ENCODE measurements at regions not wholly inside any gene's neighbourhood (a gene's known extent, or its start where the extent isn't known, plus 50 kb on each side); places are given as distances from the start of the nearest gene placed in this dataset.

DNA sequence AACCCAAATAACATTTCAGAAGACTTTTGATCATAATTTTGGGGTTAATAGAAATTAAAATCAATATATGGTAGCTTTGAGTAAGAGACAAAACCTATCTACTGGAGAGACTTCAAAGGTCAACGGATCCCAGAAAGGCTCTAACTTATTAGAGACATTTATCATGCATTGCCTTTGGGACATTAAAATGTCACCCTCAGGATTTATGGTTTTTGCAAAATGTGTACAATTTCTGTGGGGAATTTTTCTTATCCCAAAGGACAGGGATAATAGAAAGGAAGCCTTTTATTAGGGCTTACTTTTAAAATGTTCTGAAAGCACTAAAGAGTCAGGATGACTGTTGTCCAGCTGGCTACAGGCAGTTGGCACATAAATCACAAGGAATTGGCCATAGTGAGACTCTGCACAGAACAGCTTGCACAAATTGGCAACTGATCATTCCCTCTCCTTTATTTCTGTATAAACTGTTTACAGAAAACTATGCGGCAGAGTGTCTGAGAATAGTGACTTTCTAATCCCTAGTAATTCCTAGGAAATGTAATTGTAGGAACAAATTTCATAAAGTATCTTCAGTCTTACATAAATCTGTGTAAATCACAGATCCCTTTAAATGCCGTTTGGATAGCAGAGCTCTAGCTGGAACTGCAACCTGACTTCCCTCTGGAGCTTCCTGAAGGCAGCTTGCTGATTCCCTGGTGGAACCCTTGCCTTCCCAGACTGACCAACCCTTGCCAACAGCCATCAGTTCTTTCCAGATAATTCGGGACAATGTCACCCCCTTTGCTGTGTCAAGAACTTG, 201.1 kb upstream of the PREP start:
- H3K27ac ChIP-seq (ENCODE audit: low read depth, low read length): no peak overlapping the region
- WGBS, 3 donors: 41 to 48% (median 44%) methylated on average over 4 of the region's 4 CpGs

DNA sequence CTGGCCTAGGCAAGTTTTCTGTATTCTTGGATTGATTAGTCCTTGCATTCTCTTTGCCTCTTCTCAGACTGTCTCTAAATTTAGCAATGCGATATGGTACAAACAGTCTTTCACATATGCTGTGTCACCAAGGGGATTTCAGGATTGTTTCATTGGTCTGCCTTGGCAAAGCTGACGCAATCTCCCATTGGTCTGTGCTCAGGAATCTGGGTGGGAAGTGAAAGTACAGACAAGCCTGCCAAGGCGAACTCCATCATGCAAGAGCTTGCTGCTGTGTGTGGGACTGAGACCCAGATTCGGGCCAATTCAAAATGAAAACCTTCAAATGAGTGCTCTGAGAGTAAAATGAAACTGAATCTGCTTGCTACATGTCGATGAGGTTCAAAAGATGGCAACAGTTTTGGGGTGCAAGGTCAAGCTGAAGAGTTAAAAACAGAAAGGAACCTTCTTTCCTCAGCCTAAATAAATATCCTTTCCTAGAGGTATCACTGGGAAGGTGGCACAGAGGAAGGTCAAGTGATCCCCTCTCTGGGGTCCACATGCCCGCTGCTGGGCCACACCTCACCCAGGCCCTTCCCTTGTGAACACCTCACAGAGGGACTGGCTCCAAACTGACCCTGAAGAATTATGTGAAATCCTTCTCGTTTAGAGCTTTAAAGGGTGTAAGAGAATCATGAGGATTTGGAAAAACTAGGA, 198.8 kb upstream of the PREP start:
- WGBS, 3 donors: 51 to 78% (median 54%) methylated on average over 7 of the region's 7 CpGs
- H3K27ac ChIP-seq (ENCODE audit: low read depth, low read length): no peak overlapping the region

DNA sequence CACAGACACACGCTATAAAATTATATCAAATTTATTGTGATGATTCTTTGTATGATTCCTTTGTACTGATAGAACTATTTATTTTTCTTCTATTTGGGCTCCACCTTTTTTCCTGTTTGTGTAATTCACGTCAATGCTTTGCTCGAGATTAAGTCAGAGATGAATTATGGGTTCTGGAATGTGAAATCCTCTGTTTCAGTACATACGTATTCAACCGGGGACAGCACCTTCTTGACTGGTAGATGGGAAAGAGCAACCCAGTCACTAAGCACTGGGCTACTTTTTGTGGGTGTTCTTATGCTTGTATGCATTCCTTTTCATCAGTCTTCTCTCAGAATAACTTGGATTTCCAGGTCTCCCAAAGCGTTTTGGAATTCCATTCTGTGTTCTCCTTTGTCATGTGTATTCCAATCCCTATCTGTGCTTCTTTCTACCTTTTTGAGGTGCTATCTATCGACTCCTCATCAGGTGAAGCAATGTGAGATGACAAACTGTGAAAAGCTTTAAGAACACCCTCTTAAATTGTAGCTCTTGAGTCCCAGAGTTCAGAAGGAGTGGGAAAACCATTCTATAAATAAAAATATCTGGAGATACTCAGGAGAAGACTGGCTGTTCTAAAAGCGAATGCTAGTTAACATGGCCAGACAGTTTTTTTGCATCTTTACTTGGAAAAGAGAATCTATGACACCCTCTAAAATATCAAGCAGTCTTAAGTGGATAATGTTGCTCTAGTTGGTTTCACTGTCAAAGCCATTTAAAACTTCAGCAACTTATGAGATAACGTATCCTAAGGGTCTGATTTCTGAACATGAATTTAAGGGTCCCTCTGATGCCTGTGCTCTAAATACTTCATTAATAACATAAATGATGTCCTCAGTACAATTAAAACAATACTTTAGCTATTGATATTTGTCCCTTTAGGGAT, 197.7 kb upstream of the PREP start:
- no peak overlapping the region for H3K27ac ChIP-seq (ENCODE audit: low read depth, low read length)
- WGBS, 3 donors: 53 to 84% (median 76%) methylated on average over 9 of the region's 9 CpGs

DNA sequence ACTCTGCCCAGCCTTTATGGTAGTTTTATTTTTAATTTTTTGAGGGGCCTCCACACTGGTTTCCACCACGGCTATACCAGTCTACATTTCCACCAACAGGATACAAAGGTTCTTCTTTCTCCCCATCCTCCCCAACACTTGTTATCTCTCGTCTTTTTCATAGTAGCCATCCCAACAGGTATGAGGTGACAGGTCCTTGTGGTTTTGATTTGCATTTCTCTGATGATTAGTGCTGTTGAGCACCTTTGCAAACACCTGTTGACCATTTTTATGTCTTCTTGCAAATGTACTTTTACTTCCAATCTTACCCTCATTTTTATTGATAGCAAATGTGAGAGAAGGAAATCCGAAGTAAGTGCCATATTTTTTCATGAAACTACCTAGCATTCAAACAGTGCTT, 195.4 kb upstream of the PREP start:
- 75 to 79% (median 76%) methylated on average over 3 of the region's 3 CpGs for WGBS, 3 donors
- no peak overlapping the region for H3K27ac ChIP-seq (ENCODE audit: low read depth, low read length)

DNA sequence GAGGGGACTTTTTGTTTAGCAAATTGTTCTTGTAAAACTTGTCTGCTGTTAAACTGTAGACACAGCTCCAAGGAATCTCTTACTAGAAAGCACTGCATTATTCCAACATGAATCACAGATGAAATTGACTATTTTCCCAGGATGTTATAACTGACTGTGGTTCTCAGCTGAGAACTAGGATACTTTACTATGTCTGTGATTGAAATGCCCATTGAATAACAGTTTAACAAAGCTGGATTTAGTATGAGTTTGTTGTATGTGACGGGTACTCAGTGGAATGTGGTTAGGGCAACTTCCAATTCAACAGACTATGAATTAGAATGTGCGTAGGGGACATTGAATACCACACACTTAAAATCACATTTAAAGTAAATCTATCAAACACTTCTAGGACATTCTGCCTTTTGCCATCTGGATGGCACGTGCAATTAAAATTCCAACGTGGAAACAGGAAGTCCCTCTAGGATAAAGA, 193.4 kb upstream of the PREP start:
- 22 to 56% (median 52%) methylated on average over 4 of the region's 4 CpGs for WGBS, 3 donors
- H3K27ac ChIP-seq (ENCODE audit: low read depth, low read length): no peak overlapping the region

DNA sequence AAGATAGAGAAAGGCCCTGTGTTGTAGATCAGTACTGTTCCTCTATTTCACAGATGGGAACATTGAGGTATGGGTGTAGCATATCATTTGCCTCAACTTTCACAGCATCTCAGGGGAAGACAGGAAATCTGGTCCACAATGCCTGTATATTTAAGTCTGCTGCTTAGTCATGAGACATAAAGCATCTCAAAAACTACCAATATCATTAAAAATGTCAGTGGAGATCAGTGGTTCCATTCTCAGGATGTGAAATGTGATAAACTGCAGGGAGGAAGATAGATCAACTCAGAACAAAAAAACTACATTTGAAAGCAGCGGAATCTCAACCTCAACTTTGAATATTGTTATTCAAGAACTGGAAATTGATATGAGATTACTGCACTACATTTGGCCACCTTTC, 192.9 kb upstream of the PREP start:
- 78 to 92% (median 87%) methylated on average over 1 of the region's 1 CpG for WGBS, 3 donors
- H3K27ac ChIP-seq (ENCODE audit: low read depth, low read length): no peak overlapping the region

DNA sequence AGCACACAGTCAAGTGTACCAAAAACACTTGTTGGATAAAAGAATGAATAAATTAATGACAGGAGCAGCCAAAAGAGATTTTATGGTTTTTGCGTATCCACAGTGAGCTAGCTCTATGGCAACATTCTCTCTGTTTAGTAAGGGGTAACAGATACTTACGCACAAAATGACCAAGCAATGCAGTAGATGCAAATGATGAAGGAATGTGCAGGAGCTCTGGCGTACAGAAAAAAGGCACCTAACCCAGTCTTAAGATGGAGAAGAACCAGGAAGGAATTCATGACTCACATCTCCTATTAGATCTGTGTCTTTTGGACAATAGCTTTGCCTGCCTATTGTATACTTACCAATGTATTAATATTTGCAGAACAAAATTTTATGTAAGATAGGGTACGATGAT, 191.9 kb upstream of the PREP start:
- H3K27ac ChIP-seq (ENCODE audit: low read depth, low read length): no peak overlapping the region
- WGBS, 3 donors: 73 to 92% (median 87%) methylated on average over 4 of the region's 4 CpGs

DNA sequence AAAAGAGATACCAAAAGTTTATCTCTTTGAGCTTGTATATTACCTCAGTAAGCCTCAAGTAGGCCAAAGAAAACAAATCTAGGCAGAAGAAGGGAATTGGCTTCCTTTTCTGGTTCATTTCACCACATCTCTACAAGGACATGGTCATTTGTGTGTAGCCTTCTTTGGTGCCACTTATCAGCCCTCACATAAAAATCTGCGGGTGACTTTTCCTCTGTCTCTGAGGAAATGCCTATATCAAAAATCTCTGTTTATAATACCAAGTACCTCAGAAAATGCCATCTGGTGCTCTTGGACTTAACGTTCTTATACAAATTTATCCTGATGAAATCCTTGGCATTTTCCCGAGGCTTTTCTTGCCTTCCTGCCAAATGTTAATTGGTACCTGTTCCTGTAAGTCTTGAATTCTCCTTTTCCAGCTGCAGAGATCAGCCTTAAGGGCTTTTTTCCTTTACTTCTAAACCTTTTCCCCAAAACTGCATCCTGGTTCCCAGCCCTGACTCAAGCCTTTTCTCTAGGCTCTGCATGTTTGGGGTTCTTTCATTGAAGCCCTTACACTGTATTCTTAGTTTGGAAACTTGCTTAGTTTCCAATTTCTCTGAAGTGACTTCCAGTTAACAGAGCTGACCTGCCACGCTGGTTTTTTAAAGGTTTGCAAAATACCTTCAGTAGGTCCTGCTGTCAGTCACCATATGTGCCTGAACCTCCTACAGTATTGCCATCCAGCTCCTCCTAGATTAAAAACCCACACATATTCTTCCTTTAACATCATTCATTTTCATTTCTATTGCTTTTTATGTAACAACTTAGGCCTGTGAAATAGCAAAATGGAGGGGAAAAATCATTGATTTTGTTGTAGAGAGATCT, 191.2 kb upstream of the PREP start:
- no peak overlapping the region for H3K27ac ChIP-seq (ENCODE audit: low read depth, low read length)
- 46 to 64% (median 58%) methylated on average over 4 of the region's 4 CpGs for WGBS, 3 donors

DNA sequence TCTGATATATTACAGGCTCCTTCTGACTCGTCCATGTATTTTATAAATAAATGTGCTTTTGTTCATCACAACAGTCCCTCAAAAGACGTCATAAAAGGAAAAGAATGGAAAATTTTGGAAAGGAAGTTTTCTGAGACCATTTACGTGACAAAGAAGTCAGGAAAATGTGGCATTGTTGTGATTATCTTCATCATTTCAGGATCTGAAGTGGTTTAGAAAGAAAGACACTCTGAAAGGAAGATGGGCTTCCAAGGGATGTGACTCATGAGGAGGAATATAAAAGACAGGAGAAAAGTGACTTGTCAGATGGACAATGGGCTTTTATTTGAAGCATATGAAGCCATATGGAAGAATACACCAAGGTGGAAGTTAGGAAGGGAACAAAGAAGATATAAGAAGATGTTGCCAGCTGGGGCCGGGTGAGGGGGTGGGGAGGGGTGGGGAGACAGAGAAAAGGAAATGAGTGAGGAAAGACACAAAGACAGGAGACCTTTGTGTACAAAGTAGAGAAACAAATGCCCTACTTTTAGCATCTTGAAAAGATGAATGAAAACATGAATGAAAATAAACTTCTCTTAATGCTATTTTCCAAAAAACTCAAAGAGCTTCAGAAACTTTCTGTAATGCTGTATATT, 190.3 kb upstream of the PREP start:
- WGBS, 3 donors: 66 to 73% (median 69%) methylated on average over 4 of the region's 4 CpGs
- H3K27ac ChIP-seq (ENCODE audit: low read depth, low read length): no peak overlapping the region

DNA sequence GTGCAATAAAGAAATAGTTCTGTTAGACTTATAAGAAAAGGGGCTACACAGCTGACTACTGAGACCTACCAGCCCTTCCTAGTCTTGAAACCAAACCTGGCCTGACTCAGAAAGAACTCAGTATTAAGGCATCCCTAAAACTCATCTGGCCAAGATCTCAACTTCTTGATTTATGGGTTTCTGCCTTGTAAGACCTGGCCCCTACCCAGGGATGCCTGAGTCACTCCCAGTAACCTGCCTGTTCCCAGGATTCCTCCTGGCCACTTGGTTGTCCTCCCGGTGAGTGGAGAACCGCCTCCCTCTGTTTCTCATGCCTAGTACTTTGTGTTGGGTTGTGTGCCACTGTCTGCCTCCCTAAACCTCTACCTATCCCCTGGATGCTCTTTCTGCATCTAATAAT, 189.4 kb upstream of the PREP start:
- WGBS, 3 donors: 86 to 95% (median 93%) methylated on average over 2 of the region's 2 CpGs
- no peak overlapping the region for H3K27ac ChIP-seq (ENCODE audit: low read depth, low read length)

DNA sequence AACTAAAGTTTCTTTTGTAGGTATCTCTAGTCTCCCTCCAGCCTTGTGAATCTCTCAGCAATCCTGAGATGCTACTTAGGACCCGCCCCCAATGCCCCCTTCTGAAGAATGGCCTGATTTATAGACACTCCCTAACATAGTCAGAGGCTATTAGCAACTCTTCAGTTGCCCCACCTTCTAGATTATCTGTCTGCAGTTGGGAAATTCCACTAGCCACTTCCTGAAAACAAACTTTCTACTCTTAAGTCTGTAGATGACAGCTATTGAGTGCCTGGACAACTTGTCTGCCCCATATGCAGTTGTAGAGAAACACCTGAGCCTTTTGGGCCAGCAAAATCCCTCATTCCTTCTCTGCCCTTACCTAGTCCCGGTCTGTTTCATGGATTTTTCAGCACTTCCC, 188.2 kb upstream of the PREP start:
- no peak overlapping the region for H3K27ac ChIP-seq (ENCODE audit: low read depth, low read length)
- 74 to 93% (median 91%) methylated on average over 2 of the region's 2 CpGs for WGBS, 3 donors

DNA sequence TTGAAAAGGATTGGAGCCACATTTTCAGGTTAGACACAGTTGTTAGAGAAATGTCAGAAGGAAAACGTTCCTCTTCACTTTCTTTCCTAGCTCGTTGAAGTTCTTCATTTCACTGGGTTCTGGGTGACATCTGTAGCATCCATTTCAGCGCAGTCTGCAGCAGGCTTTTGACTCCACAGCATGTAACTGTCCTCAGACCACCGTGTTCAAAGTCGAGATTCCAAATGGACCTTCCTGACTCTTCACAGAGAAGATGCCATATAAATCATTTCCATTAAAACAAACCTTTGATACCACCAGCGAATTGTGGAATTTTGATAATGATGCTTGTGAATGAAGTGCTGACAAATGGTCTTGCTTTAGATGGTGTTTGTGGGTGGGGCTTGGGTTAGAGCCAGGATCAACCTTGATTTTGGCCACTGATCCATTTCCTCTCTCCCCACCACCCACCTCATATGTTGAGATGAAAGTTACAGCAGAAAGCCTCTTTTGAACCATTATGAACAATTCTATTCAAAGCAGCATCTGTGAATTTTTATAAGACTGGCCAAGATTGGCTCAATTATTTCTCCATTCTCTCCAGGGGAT, 185.3 kb upstream of the PREP start:
- WGBS, 3 donors: 74 to 85% (median 83%) methylated on average over 6 of the region's 6 CpGs

DNA sequence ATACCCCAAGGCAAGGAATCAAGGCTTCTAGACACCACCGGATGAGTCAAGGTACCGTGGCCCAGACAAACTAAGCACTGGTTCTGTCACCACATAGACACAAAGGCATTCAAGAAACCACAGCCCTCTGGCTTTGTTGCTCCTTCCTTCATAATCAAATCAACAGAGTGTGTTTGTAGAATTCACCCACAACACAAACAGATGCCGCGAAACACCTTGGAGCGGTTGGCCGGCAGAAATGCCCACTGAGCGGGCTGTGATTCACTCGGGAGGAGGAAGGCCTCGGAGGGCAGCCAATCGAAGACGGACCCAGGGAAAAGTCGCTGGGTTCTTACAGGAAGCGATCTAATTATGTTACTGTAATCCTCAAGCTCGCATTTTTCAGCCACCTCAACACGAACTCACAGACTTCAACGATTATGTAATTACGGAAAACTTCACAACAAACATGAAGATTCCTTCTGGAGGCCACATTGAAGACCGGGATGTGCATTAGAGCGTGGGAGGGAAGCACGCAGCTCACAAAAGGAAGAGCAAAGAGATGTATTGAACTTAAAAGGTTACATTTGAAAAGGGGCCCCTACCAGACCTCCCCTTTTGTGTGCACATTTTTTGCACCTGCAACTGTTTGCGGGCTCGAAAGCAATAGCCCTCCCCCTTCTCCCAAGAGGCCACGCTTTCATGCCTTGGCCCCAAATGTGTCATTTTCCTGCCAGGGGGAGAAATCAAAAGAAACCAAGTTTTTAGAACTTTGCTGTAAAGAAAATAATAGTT, 184.7 kb upstream of the PREP start:
- WGBS, 3 donors: 81 to 91% (median 90%) methylated on average over 23 of the region's 23 CpGs
- H3K27ac ChIP-seq (ENCODE audit: low read depth, low read length): no peak overlapping the region

More for the DNA sequence above, 185.3 kb upstream of the PREP start:
- H3K27ac ChIP-seq (ENCODE audit: low read depth, low read length): no peak overlapping the region

DNA sequence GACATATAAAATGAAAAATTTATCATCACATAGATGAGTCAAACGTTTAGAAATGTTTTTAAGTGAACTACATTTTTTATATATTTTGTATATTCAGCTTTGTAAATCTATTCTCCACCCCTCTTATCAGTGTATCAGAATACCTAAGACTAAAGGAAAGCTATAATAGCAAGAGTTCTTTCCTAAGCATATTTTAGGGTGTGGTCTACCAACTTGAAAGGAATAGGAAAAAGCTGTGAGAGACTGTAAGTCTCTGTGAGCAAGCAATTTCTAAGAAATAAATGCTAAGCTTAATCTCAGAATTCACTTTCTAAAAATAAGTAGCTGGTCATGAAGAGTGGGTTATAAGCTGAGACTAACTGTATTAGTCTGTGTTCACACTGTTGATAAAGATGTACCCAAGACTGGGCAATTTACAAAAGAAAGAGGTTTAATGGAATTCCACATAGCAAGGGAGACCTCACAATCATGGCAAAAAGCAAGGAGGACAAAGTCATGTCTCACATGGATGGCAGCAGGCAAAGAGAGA, 175.4 kb upstream of the PREP start:
- WGBS, 3 donors: 33 to 54% (median 53%) methylated on average over 1 of the region's 1 CpG
- H3K27ac ChIP-seq (ENCODE audit: low read depth, low read length): no peak overlapping the region

DNA sequence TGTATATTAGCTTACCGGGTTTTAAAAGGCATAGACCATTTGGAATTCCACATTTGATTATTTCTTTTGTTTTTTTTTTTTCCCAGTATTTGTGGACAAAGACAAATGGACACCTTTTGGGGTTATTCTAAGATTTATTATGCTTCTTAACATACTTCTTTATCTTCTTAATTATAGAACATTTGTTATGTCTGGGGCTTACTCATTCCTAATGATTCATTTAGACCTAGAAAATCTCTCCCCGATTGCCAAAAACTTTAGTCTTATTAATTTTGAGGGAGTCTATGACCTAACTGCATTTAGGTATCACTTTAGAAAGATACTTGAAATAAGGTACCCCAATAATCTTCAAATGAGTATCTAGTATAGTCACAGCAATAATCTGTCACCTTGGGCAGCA, 170.7 kb upstream of the PREP start:
- no peak overlapping the region for H3K27ac ChIP-seq (ENCODE audit: low read depth, low read length)
- 76 to 80% (median 77%) methylated on average over 2 of the region's 2 CpGs for WGBS, 3 donors

DNA sequence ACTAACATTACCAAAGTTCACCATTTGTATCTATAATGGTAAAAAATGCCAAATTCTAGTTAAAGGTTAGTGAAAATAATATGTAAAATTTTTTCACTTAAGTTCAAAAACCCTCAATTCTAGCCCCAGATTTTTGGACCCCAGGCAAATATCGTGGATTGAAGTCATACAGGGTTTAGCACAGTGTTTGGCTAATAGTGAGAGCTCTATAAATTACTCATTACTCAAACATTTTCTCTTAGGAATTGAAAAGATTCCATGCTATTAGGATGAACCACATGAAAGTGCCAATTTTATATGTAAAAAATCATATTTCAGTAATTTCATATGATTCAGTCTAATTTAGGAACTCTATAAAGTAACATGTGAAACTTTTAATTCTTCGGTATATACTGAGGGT, 170.3 kb upstream of the PREP start:
- 62 to 79% (median 69%) methylated on average over 2 of the region's 2 CpGs for WGBS, 3 donors
- H3K27ac ChIP-seq (ENCODE audit: low read depth, low read length): no peak overlapping the region
